ENCODE measurements at regions not wholly inside any gene's neighbourhood (a gene's known extent, or its start where the extent isn't known, plus 50 kb on each side); places are given as distances from the start of the nearest gene placed in this dataset.

GRCh38 chr1:19010995-19011844, 54.7 kb upstream of the IFFO2 start:
- peak overlapping the region; percentile 74 to 81 (median 75) for H3K27ac ChIP-seq (ENCODE audit: low read depth in 1 of 3, low read length in 2 of 3)
- no peaks in the 10 kb centered on the region for H3K27me3 ChIP-seq (ENCODE audit: control insufficient read depth in 3 of 3, insufficient read depth in 3 of 3, low read length in 3 of 3)
- H3K36me3 ChIP-seq (ENCODE audit: control insufficient read depth in 3 of 3, insufficient read depth in 2 of 3, low read depth in 1 of 3, low read length in 3 of 3), result no peaks in the 10 kb centered on the region
- peak overlapping the region in 1 of 3 donors; percentile 15 for H3K4me3 ChIP-seq (ENCODE audit: low read depth in 1 of 3, low read length in 3 of 3)
- 12 to 31% (median 14%) methylated on average over 22 of the region's 22 CpGs for WGBS, 3 donors
- no peak for FAIRE-seq
- H3K9me3 ChIP-seq (ENCODE audit: control insufficient read depth in 2 of 2, insufficient read depth in 1 of 2, low read depth in 1 of 2, low read length in 1 of 2), result no peaks in the 10 kb centered on the region
- peak; percentile 92 to 94 for DNase-seq
- H3K4me1 ChIP-seq (ENCODE audit: control insufficient read depth in 3 of 3, insufficient read depth in 2 of 3, low read depth in 1 of 3, low read length in 2 of 3), result peaks cover 5 to 47% (median 9%) of the 10 kb centered on the region in 3 donors

GRCh38 chr1:19010503-19010902, 54.0 kb upstream of the IFFO2 start:
- Histone ChIP-seq H3K4me3 (ENCODE audit: low read depth in 1 of 3, low read length in 3 of 3) (peak overlapping the region in 1 of 3 donors; percentile 15), H3K27me3 (ENCODE audit: control insufficient read depth in 3 of 3, insufficient read depth in 3 of 3, low read length in 3 of 3) (no peaks in the 10 kb centered on the region), H3K27ac (ENCODE audit: low read depth in 1 of 3, low read length in 2 of 3) (peak overlapping the region; percentile 74 to 81 (median 75)), H3K4me1 (ENCODE audit: control insufficient read depth in 3 of 3, insufficient read depth in 2 of 3, low read depth in 1 of 3, low read length in 2 of 3) (peaks cover 5 to 47% (median 9%) of the 10 kb centered on the region in 3 donors), H3K9me3 (ENCODE audit: control insufficient read depth in 2 of 2, insufficient read depth in 1 of 2, low read depth in 1 of 2, low read length in 1 of 2) (no peaks in the 10 kb centered on the region), H3K36me3 (ENCODE audit: control insufficient read depth in 3 of 3, insufficient read depth in 2 of 3, low read depth in 1 of 3, low read length in 3 of 3) (no peaks in the 10 kb centered on the region)
- 20 to 61% (median 27%) methylated on average over 4 of the region's 4 CpGs for WGBS, 3 donors
- DNase-seq, result no peak
- no peak for FAIRE-seq

- FAIRE-seq (no peak), DNase-seq (no peak)
- Histone ChIP-seq H3K4me1 (ENCODE audit: control insufficient read depth in 3 of 3, insufficient read depth in 2 of 3, low read depth in 1 of 3, low read length in 2 of 3) (peaks cover 5 to 47% (median 9%) of the 10 kb centered on the region in 3 donors), H3K27ac (ENCODE audit: low read depth in 1 of 3, low read length in 2 of 3) (no peak overlapping the region), H3K27me3 (ENCODE audit: control insufficient read depth in 3 of 3, insufficient read depth in 3 of 3, low read length in 3 of 3) (no peaks in the 10 kb centered on the region), H3K9me3 (ENCODE audit: control insufficient read depth in 2 of 2, insufficient read depth in 1 of 2, low read depth in 1 of 2, low read length in 1 of 2) (no peaks in the 10 kb centered on the region), H3K36me3 (ENCODE audit: control insufficient read depth in 3 of 3, insufficient read depth in 2 of 3, low read depth in 1 of 3, low read length in 3 of 3) (no peaks in the 10 kb centered on the region), H3K4me3 (ENCODE audit: low read depth in 1 of 3, low read length in 3 of 3) (no peak overlapping the region)
- 74 to 78% (median 75%) methylated on average over 8 of the region's 8 CpGs for WGBS, 3 donors
Measured at GRCh38 chr1:19009882-19010321, 53.4 kb upstream of the IFFO2 start.

GRCh38 chr1:19009126-19009881, 52.8 kb upstream of the IFFO2 start:
- no peaks in the 10 kb centered on the region for H3K27me3 ChIP-seq (ENCODE audit: control insufficient read depth in 3 of 3, insufficient read depth in 3 of 3, low read length in 3 of 3)
- H3K27ac ChIP-seq (ENCODE audit: low read depth in 1 of 3, low read length in 2 of 3), result no peak overlapping the region
- WGBS, 3 donors, result 64 to 81% (median 75%) methylated on average over 17 of the region's 17 CpGs
- no peak for DNase-seq
- no peaks in the 10 kb centered on the region for H3K9me3 ChIP-seq (ENCODE audit: control insufficient read depth in 2 of 2, insufficient read depth in 1 of 2, low read depth in 1 of 2, low read length in 1 of 2)
- H3K4me3 ChIP-seq (ENCODE audit: low read depth in 1 of 3, low read length in 3 of 3), result no peak overlapping the region
- no peak for FAIRE-seq
- peaks cover 5 to 47% (median 9%) of the 10 kb centered on the region in 3 donors for H3K4me1 ChIP-seq (ENCODE audit: control insufficient read depth in 3 of 3, insufficient read depth in 2 of 3, low read depth in 1 of 3, low read length in 2 of 3)
- H3K36me3 ChIP-seq (ENCODE audit: control insufficient read depth in 3 of 3, insufficient read depth in 2 of 3, low read depth in 1 of 3, low read length in 3 of 3), result no peaks in the 10 kb centered on the region

- Histone ChIP-seq H3K36me3 (ENCODE audit: control insufficient read depth in 3 of 3, insufficient read depth in 2 of 3, low read depth in 1 of 3, low read length in 3 of 3) (no peaks in the 10 kb centered on the region), H3K9me3 (ENCODE audit: control insufficient read depth in 2 of 2, insufficient read depth in 1 of 2, low read depth in 1 of 2, low read length in 1 of 2) (no peaks in the 10 kb centered on the region), H3K27ac (ENCODE audit: low read depth in 1 of 3, low read length in 2 of 3) (no peak overlapping the region), H3K4me3 (ENCODE audit: low read depth in 1 of 3, low read length in 3 of 3) (no peak overlapping the region), H3K4me1 (ENCODE audit: control insufficient read depth in 3 of 3, insufficient read depth in 2 of 3, low read depth in 1 of 3, low read length in 2 of 3) (peaks cover 5 to 45% (median 9%) of the 10 kb centered on the region in 3 donors), H3K27me3 (ENCODE audit: control insufficient read depth in 3 of 3, insufficient read depth in 3 of 3, low read length in 3 of 3) (no peaks in the 10 kb centered on the region)
- FAIRE-seq (no peak), DNase-seq (peak; percentile 13 to 28)
- 31 to 69% (median 55%) methylated on average over 11 of the region's 11 CpGs for WGBS, 3 donors
Measured at GRCh38 chr1:19007491-19008441, 51.3 kb upstream of the IFFO2 start.

- peaks cover 5 to 38% (median 9%) of the 10 kb centered on the region in 3 donors for H3K4me1 ChIP-seq (ENCODE audit: control insufficient read depth in 3 of 3, insufficient read depth in 2 of 3, low read depth in 1 of 3, low read length in 2 of 3)
- no peaks in the 10 kb centered on the region for H3K36me3 ChIP-seq (ENCODE audit: control insufficient read depth in 3 of 3, insufficient read depth in 2 of 3, low read depth in 1 of 3, low read length in 3 of 3)
- H3K27me3 ChIP-seq (ENCODE audit: control insufficient read depth in 3 of 3, insufficient read depth in 3 of 3, low read length in 3 of 3), result no peaks in the 10 kb centered on the region
- H3K9me3 ChIP-seq (ENCODE audit: control insufficient read depth in 2 of 2, insufficient read depth in 1 of 2, low read depth in 1 of 2, low read length in 1 of 2), result peaks cover 0 to 3% of the 10 kb centered on the region in 2 donors
- WGBS, 3 donors, result 15 to 56% (median 24%) methylated on average over 2 of the region's 2 CpGs
- no peak overlapping the region for H3K4me3 ChIP-seq (ENCODE audit: low read depth in 1 of 3, low read length in 3 of 3)
- FAIRE-seq (no peak), DNase-seq (peak; percentile 54 to 74)
- H3K27ac ChIP-seq (ENCODE audit: low read depth in 1 of 3, low read length in 2 of 3), result no peak overlapping the region
Measured at GRCh38 chr1:19006837-19007271, 50.4 kb upstream of the IFFO2 start.

Data from small intestine (tissue), 7 donors.